Muscle of leg (tissue), 3 donors: ENCODE measurements at regions not wholly inside any gene's neighbourhood (a gene's known extent, or its start where the extent isn't known, plus 50 kb on each side); places are given as distances from the start of the nearest gene placed in this dataset.
"Not testable (repeated sequence)": the region's sequence is repeated elsewhere in the genome, so short reads cannot be mapped to it uniquely, and the experiment has no call there.

Experiments
- DNase-seq: peaks from one replicate; pipeline ENCODE4 v3.0.0; 2013
- H3K27ac ChIP-seq: one replicate; pipeline ENCODE4 v1.5.1; 2013; ENCODE audit warnings: mild to moderate bottlenecking, low read length, control low read depth
- H3K27me3 ChIP-seq: one replicate; pipeline ENCODE4 v1.6.1; 2013; ENCODE audit warnings: low read length; ENCODE audit not compliant: control insufficient read depth, insufficient read depth
- H3K36me3 ChIP-seq: one replicate; pipeline ENCODE4 v1.6.1; 2013; ENCODE audit warnings: low read length; ENCODE audit not compliant: control insufficient read depth, insufficient read depth
- H3K4me1 ChIP-seq: one replicate; pipeline ENCODE4 v1.6.1; 2013; ENCODE audit warnings: low read length; ENCODE audit not compliant: control insufficient read depth, insufficient read depth
- H3K4me3 ChIP-seq: one replicate; pipeline ENCODE4 v1.5.1; 2013; ENCODE audit warnings: low read length, control low read depth
- H3K9me3 ChIP-seq: replicated peaks from 2 replicates; pipeline ENCODE4 v1.6.1; 2013; ENCODE audit warnings: low read depth, low read length; ENCODE audit not compliant: control insufficient read depth
- WGBS: methylation state at CpG from one replicate; pipeline ENCODE4 v1.1.5; 2013; ENCODE audit warnings: missing lambda C conversion rate; ENCODE audit not compliant: insufficient coverage; 5-methylcytosine and 5-hydroxymethylcytosine counted together

GRCh38 chr2:17460371-17461086, 57.7 kb downstream of the RAD51AP2 start:
- no peak for DNase-seq
- Histone ChIP-seq H3K9me3 (no peaks in the 10 kb centered on the region), H3K27ac (no peak overlapping the region), H3K27me3 (no peaks in the 10 kb centered on the region), H3K4me3 (no peak overlapping the region), H3K36me3 (no peaks in the 10 kb centered on the region), H3K4me1 (no peaks in the 10 kb centered on the region)

- no peaks in the 10 kb centered on the region for H3K27me3 ChIP-seq
- no CpG with 5 or more reads among the region's 2 CpGs for WGBS
- H3K27ac ChIP-seq, result no peak overlapping the region
- no peaks in the 10 kb centered on the region for H3K4me1 ChIP-seq
- no peak overlapping the region for H3K4me3 ChIP-seq
- no peaks in the 10 kb centered on the region for H3K9me3 ChIP-seq
- no peak for DNase-seq
- no peaks in the 10 kb centered on the region for H3K36me3 ChIP-seq
Observed at GRCh38 chr2:17455343-17455742, 62.9 kb downstream of the RAD51AP2 start.

GRCh38 chr2:17446191-17446590, 72.0 kb downstream of the RAD51AP2 start:
- WGBS, result 100% methylated on average over 2 of the region's 3 CpGs
- H3K27me3 ChIP-seq, H3K27ac ChIP-seq, H3K4me1 ChIP-seq, H3K9me3 ChIP-seq, DNase-seq, H3K4me3 ChIP-seq, H3K36me3 ChIP-seq: not testable (repeated sequence)

- no peaks in the 10 kb centered on the region for H3K4me1 ChIP-seq
- no peak overlapping the region for H3K4me3 ChIP-seq
- DNase-seq, result no peak
- H3K9me3 ChIP-seq, result no peaks in the 10 kb centered on the region
- no peaks in the 10 kb centered on the region for H3K27me3 ChIP-seq
- H3K27ac ChIP-seq, result no peak overlapping the region
- no peaks in the 10 kb centered on the region for H3K36me3 ChIP-seq
- 80% methylated on average over 1 of the region's 1 CpG for whole genome bisulfite sequencing
Observed at GRCh38 chr2:17445744-17446143, 72.5 kb downstream of the RAD51AP2 start.

- Histone ChIP-seq H3K36me3 (no peaks in the 10 kb centered on the region), H3K27me3 (no peaks in the 10 kb centered on the region), H3K4me3 (no peak overlapping the region), H3K27ac (no peak overlapping the region), H3K4me1 (no peaks in the 10 kb centered on the region), H3K9me3 (no peaks in the 10 kb centered on the region)
- DNase-seq, result no peak
- WGBS, result no CpG with 5 or more reads among the region's 2 CpGs
Observed at GRCh38 chr2:17442334-17442733, 75.9 kb downstream of the RAD51AP2 start.

- Histone ChIP-seq H3K9me3 (no peaks in the 10 kb centered on the region), H3K4me1 (no peaks in the 10 kb centered on the region), H3K4me3 (no peak overlapping the region), H3K27ac (no peak overlapping the region), H3K27me3 (no peaks in the 10 kb centered on the region), H3K36me3 (no peaks in the 10 kb centered on the region)
- 100% methylated on average over 2 of the region's 9 CpGs for WGBS
- DNase-seq, result no peak
Observed at GRCh38 chr2:17441790-17442189, 76.5 kb downstream of the RAD51AP2 start.

- no peak for DNase-seq
- no peaks in the 10 kb centered on the region for H3K27me3 ChIP-seq
- H3K4me1 ChIP-seq, result no peaks in the 10 kb centered on the region
- H3K36me3 ChIP-seq, result no peaks in the 10 kb centered on the region
- no peak overlapping the region for H3K4me3 ChIP-seq
- H3K9me3 ChIP-seq, result no peaks in the 10 kb centered on the region
- no peak overlapping the region for H3K27ac ChIP-seq
- WGBS, result 71% methylated on average over 2 of the region's 4 CpGs
Observed at GRCh38 chr2:17441055-17441771, 77.0 kb downstream of the RAD51AP2 start.

GRCh38 chr2:17430326-17430725, 87.9 kb downstream of the RAD51AP2 start:
- no CpG with 5 or more reads among the region's 1 CpG for WGBS
- no peaks in the 10 kb centered on the region for H3K27me3 ChIP-seq
- no peaks in the 10 kb centered on the region for H3K9me3 ChIP-seq
- no peak for DNase-seq
- H3K4me1 ChIP-seq, result no peaks in the 10 kb centered on the region
- no peaks in the 10 kb centered on the region for H3K36me3 ChIP-seq
- H3K4me3 ChIP-seq, result no peak overlapping the region
- no peak overlapping the region for H3K27ac ChIP-seq

GRCh38 chr2:17429130-17429529, 89.1 kb downstream of the RAD51AP2 start:
- Histone ChIP-seq H3K36me3 (no peaks in the 10 kb centered on the region), H3K27ac (no peak overlapping the region), H3K27me3 (no peaks in the 10 kb centered on the region), H3K4me1 (no peaks in the 10 kb centered on the region), H3K4me3 (no peak overlapping the region), H3K9me3 (no peaks in the 10 kb centered on the region)
- DNase-seq, result no peak
- 40% methylated on average over 1 of the region's 1 CpG for whole genome bisulfite sequencing

- no CpG with 5 or more reads among the region's 1 CpG for WGBS
- H3K27me3 ChIP-seq, result no peaks in the 10 kb centered on the region
- DNase-seq, result no peak
- no peaks in the 10 kb centered on the region for H3K36me3 ChIP-seq
- no peaks in the 10 kb centered on the region for H3K4me1 ChIP-seq
- no peak overlapping the region for H3K27ac ChIP-seq
- no peaks in the 10 kb centered on the region for H3K9me3 ChIP-seq
- no peak overlapping the region for H3K4me3 ChIP-seq
Observed at GRCh38 chr2:17427401-17427800, 90.8 kb downstream of the RAD51AP2 start.
